Endothelial cell of umbilical vein (primary cell): ENCODE measurements at regions not wholly inside any gene's neighbourhood (a gene's known extent, or its start where the extent isn't known, plus 50 kb on each side); places are given as distances from the start of the nearest gene placed in this dataset.

ENCODE experiments used
- FOS ChIP-seq: IDR thresholded peaks from 2 replicates; pipeline ENCODE4 v1.6.1; 2011; ENCODE audit warnings: mild to moderate bottlenecking, low read length, moderate library complexity, borderline replicate concordance; ENCODE audit not compliant: insufficient read depth
- JUN ChIP-seq: IDR thresholded peaks from 2 replicates; pipeline ENCODE4 v1.6.1; 2011; ENCODE audit warnings: borderline replicate concordance, low read depth; ENCODE audit not compliant: insufficient read length, insufficient read depth
- MYC ChIP-seq: IDR thresholded peaks from one replicate; pipeline ENCODE4 v1.6.1; 2011; ENCODE audit warnings: mild to moderate bottlenecking, low read depth, low read length
- POLR2A ChIP-seq: IDR thresholded peaks from 2 replicates; pipeline ENCODE4 v1.6.1; 2012; ENCODE audit warnings: low read depth, mild to moderate bottlenecking, control low read depth, low read length
- TF ChIP-seq, protein P1 (sequence below), 2 donors: IDR thresholded peaks; 1 replicate in 1 of 2; 2 replicates in 1 of 2; pipeline ENCODE4 v1.5.1; 2011; ENCODE audit warnings: low read length in 2 of 2, mild to moderate bottlenecking in 2 of 2, moderate library complexity in 2 of 2, control low read depth in 1 of 2, inconsistent platforms in 1 of 2, low read depth in 1 of 2; ENCODE audit not compliant: insufficient read depth in 1 of 2; ENCODE audit errors: extremely low read depth in 1 of 2
- TF ChIP-seq, protein P2 (sequence below): IDR thresholded peaks from 2 replicates; pipeline ENCODE4 v1.6.1; 2011; ENCODE audit not compliant: insufficient read depth, insufficient read length

- TF ChIP-seq, protein P1, sequence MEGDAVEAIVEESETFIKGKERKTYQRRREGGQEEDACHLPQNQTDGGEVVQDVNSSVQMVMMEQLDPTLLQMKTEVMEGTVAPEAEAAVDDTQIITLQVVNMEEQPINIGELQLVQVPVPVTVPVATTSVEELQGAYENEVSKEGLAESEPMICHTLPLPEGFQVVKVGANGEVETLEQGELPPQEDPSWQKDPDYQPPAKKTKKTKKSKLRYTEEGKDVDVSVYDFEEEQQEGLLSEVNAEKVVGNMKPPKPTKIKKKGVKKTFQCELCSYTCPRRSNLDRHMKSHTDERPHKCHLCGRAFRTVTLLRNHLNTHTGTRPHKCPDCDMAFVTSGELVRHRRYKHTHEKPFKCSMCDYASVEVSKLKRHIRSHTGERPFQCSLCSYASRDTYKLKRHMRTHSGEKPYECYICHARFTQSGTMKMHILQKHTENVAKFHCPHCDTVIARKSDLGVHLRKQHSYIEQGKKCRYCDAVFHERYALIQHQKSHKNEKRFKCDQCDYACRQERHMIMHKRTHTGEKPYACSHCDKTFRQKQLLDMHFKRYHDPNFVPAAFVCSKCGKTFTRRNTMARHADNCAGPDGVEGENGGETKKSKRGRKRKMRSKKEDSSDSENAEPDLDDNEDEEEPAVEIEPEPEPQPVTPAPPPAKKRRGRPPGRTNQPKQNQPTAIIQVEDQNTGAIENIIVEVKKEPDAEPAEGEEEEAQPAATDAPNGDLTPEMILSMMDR (IDR thresholded peaks at IDR 0.05; ENCODE audit: extremely low read depth in 1 of 2, insufficient read depth in 1 of 2, low read depth in 1 of 2, low read length in 2 of 2), result no peak
- TF ChIP-seq POLR2A (no peak), JUN (no peak), FOS (no peak), MYC (no peak)
- TF ChIP-seq, protein P2, sequence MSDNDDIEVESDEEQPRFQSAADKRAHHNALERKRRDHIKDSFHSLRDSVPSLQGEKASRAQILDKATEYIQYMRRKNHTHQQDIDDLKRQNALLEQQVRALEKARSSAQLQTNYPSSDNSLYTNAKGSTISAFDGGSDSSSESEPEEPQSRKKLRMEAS, result no peak
Measured at GRCh38 chr10:108404155-108404554, 1239.6 kb upstream of the SORCS1 start.
